Kidney epithelial cell (primary cell): ENCODE measurements at regions not wholly inside any gene's neighbourhood (a gene's known extent, or its start where the extent isn't known, plus 50 kb on each side); places are given as distances from the start of the nearest gene placed in this dataset.
"Not testable (repeated sequence)": the region's sequence is repeated elsewhere in the genome, so short reads cannot be mapped to it uniquely, and the experiment has no call there.

Source experiments
- DNase-seq: peaks from one replicate; pipeline ENCODE4 v3.0.0-alpha.2; 2010; ENCODE audit warnings: low read depth
- H3K27me3 ChIP-seq: 2 replicates; pipeline ENCODE4 v1.6.0; 2011; ENCODE audit warnings: low read length; ENCODE audit not compliant: control insufficient read depth, insufficient read depth
- H3K36me3 ChIP-seq: 2 replicates; pipeline ENCODE4 v1.5.1; 2011; ENCODE audit warnings: low read length; ENCODE audit not compliant: control insufficient read depth, insufficient read depth
- H3K4me3 ChIP-seq: 2 replicates; pipeline ENCODE4 v1.5.1; 2011; ENCODE audit warnings: low read depth, mild to moderate bottlenecking, control low read depth, low read length
- TF ChIP-seq, protein P1 (sequence below): IDR thresholded peaks from 2 replicates; pipeline ENCODE4 v1.5.1; 2011; ENCODE audit warnings: mild to moderate bottlenecking, moderate library complexity, low read length, control low read depth, inconsistent platforms; ENCODE audit not compliant: insufficient read depth, poor library complexity, severe bottlenecking

DNA sequence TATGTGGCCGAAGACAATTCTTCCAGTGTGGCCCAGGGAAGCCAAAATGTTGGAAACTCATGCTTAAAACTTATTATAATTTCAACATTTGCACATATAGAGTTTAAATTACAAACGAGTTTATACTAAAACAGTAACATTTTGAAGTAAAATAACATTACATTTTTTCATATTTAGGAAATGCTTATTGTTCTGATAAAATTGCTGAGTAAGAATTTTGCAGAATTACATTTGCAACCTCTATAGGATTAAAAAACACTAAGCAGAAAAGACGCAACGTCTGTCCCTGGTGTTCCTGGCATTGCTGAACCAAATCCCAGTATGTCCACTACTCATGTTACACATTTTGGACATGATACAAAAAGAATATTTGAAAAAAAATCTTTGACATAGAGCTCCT is 1241.2 kb downstream of the SUCLG1 start:
- Histone ChIP-seq H3K4me3 (no peak overlapping the region), H3K36me3 (no peaks in the 10 kb centered on the region), H3K27me3 (no peaks in the 10 kb centered on the region)
- DNase-seq = no peak
- TF ChIP-seq, protein P1, sequence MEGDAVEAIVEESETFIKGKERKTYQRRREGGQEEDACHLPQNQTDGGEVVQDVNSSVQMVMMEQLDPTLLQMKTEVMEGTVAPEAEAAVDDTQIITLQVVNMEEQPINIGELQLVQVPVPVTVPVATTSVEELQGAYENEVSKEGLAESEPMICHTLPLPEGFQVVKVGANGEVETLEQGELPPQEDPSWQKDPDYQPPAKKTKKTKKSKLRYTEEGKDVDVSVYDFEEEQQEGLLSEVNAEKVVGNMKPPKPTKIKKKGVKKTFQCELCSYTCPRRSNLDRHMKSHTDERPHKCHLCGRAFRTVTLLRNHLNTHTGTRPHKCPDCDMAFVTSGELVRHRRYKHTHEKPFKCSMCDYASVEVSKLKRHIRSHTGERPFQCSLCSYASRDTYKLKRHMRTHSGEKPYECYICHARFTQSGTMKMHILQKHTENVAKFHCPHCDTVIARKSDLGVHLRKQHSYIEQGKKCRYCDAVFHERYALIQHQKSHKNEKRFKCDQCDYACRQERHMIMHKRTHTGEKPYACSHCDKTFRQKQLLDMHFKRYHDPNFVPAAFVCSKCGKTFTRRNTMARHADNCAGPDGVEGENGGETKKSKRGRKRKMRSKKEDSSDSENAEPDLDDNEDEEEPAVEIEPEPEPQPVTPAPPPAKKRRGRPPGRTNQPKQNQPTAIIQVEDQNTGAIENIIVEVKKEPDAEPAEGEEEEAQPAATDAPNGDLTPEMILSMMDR = no peak

DNA sequence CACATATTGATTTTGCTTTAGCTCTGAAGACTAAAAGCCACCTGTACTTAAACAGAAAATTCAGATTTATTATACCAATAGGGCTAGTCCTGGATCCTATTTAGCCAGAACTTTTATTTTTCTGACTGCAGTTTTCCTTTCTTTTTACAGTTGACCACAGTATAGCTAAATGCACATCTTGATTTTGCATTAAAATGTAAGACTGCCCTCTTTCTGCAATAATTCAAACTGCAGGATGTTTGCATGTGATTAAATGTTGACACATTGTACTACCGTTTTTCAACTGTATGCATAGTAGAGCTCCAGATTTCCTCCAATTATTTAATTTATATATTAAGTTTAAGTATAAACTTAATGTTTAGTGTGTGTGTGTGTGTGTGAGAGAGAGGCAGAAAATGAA is 1262.9 kb downstream of the SUCLG1 start:
- no peaks in the 10 kb centered on the region for H3K36me3 ChIP-seq
- H3K4me3 ChIP-seq = no peak overlapping the region
- H3K27me3 ChIP-seq = no peaks in the 10 kb centered on the region
- DNase-seq = peak; percentile 12
- TF ChIP-seq, protein P1 = peak; percentile 54

DNA sequence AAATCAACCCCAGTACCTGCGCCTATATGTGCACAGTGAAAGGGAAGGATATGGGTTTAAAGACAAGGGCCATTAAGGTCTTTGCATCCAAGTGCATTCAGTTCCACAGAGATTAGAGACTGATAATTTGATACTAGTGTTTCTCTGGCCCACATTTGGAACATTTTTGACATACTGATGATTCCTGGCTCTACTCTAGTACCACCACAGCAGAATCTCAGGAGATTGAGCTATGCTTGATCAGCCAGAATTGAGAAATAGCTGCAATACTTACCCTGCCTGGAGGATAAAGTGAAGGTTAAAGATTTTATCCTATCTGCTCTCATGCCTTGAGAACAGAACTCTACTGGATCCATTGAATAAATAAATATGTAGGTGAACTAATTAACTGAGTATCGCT is 1267.8 kb downstream of the SUCLG1 start:
- Histone ChIP-seq H3K4me3 (no peak overlapping the region), H3K36me3 (no peaks in the 10 kb centered on the region), H3K27me3 (no peaks in the 10 kb centered on the region)
- no peak for DNase-seq
- TF ChIP-seq, protein P1 = no peak

DNA sequence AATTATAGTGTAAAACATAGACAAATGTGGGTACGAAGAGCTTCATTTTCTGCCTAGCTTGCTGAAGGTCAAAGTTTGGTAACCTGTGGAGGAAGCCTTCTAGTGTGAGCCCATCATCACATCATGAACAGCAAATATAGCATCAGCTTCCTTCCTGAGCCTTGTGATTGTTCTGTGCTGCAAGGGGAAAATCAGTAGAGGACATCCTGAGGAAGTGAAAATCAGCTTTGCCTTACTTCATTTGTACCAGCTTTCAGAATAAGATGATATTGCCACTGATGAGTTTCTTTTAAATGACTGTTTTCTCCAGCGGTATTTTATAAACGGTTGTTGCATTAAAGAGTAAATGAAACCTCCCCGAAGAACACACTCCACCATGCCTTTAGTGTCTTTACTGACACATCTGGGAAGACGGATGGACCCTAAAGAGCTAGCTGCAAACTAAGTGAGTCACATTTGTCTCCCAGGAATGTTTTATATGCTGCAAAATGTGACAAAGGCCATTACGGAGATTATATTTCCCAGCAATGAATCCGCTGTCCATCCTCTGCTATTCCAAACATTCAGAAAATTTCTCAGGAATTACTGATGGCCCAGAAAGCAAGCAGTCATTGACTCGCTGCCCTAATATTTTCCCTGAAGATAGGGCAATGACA is 1272.8 kb downstream of the SUCLG1 start:
- Histone ChIP-seq H3K36me3 (no peaks in the 10 kb centered on the region), H3K27me3 (no peaks in the 10 kb centered on the region), H3K4me3 (no peak overlapping the region)
- TF ChIP-seq, protein P1 = no peak
- no peak for DNase-seq

DNA sequence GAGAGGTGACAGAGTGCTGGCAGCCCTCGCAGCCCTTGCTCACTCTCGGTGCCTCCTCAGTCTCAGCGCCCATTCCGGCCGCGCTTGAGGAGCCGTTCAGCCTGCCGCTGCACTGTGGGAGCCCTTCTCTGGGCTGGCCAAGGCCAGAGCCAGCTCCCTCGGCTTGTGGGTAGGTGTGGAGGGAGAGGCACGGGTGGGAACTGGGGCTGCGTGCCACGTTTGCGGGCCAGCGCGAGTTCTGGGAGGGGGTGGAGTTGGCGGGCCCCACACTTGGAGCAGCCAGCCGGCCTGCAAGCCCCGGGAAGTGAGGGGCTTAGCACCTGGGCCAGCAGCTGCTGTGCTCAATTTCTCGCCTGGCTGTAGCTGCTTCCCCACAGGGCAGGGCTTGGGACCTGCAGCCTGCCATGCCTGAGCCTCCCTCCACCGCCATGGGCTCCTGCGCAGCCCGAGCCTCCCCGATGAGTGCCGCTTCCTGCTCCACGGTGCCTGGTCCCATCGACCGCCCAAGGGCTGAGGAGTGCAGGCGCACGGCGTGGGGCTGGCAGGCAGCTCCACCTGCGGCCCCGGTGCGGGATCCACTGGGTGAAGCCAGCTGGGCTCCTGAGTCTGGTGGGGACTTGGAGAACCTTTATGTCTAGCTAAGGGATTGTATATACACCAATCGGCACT is 1278.1 kb downstream of the SUCLG1 start:
- not testable (repeated sequence) for H3K36me3 ChIP-seq, H3K4me3 ChIP-seq, DNase-seq, H3K27me3 ChIP-seq

DNA sequence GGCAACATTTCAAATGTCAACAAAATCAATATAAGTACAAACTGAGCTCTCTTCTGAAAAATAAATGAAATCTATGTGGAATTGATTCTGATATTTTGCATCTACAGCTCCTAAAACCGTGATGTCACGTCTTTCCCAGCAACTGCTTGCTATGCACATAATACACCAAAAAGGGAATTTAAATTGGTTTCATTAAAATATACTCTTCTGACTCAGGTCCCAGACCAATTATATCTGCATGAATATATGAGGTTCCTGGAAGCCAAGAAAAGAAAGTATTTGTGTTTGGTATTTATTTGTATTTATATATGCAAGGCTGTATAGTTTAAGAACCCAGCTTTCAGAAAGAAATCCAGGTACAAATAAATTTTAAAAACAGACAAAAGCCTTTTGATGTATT is 1282.5 kb downstream of the SUCLG1 start:
- H3K27me3 ChIP-seq = no peaks in the 10 kb centered on the region
- DNase-seq = no peak
- H3K36me3 ChIP-seq = no peaks in the 10 kb centered on the region
- H3K4me3 ChIP-seq = no peak overlapping the region
- TF ChIP-seq, protein P1 = no peak
